ENCODE measurements at regions not wholly inside any gene's neighbourhood (a gene's known extent, or its start where the extent isn't known, plus 50 kb on each side); places are given as distances from the start of the nearest gene placed in this dataset.

- DNase-seq (ENCODE audit: insufficient read length, low spot score) (no peak), FAIRE-seq (no peak)
- TF ChIP-seq POU2F2 (IDR thresholded peaks at IDR 0.05; ENCODE audit: low read depth, low read length) = no peak
- TF ChIP-seq SPI1 (IDR thresholded peaks at IDR 0.05; ENCODE audit: low read depth, low read length) = no peak
- no peak for TF ChIP-seq POLR2A (IDR thresholded peaks at IDR 0.05; ENCODE audit: low read depth, low read length)
- no peak for TF ChIP-seq TAF1 (IDR thresholded peaks at IDR 0.05; ENCODE audit: low read depth, low read length)
- no peak for TF ChIP-seq PAX5 (IDR thresholded peaks at IDR 0.05; ENCODE audit: insufficient read depth, low read length, severe bottlenecking)
- TF ChIP-seq POLR2AphosphoS5 (IDR thresholded peaks at IDR 0.05; ENCODE audit: low read depth, low read length) = no peak
Observed at GRCh38 chr12:59077575-59078426, 157.5 kb upstream of the LRIG3 start.

- DNase-seq (ENCODE audit: insufficient read length, low spot score) (no peak), FAIRE-seq (no peak)
- TF ChIP-seq POLR2A (IDR thresholded peaks at IDR 0.05; ENCODE audit: low read depth, low read length) (no peak), TAF1 (IDR thresholded peaks at IDR 0.05; ENCODE audit: low read depth, low read length) (no peak), SPI1 (IDR thresholded peaks at IDR 0.05; ENCODE audit: low read depth, low read length) (no peak), PAX5 (IDR thresholded peaks at IDR 0.05; ENCODE audit: insufficient read depth, low read length, severe bottlenecking) (no peak), POLR2AphosphoS5 (IDR thresholded peaks at IDR 0.05; ENCODE audit: low read depth, low read length) (no peak), POU2F2 (IDR thresholded peaks at IDR 0.05; ENCODE audit: low read depth, low read length) (no peak)
Observed at GRCh38 chr12:59077153-59077552, 156.8 kb upstream of the LRIG3 start.

DNA sequence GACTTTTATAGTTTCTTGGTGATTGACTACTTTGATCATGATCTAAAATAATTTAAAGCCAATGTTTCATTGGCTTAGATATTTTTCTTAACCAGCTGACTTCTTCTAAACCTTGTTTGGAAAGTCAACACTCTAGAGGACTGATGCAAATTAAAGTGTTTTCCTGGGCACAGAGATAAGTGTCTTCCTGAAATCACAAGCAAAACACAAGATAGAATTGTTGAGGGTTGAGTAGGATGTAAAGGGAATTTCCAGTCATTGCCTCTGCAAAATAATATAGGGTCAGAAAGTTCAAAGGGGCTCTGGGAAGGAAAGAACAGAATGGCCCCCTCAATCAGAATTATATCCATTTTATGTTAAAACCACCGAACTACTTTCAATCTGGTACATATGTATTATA, 156.3 kb upstream of the LRIG3 start:
- DNase-seq (ENCODE audit: insufficient read length, low spot score) (no peak), FAIRE-seq (no peak)
- TF ChIP-seq SPI1 (IDR thresholded peaks at IDR 0.05; ENCODE audit: low read depth, low read length) (no peak), POLR2A (IDR thresholded peaks at IDR 0.05; ENCODE audit: low read depth, low read length) (no peak), POU2F2 (IDR thresholded peaks at IDR 0.05; ENCODE audit: low read depth, low read length) (no peak), PAX5 (IDR thresholded peaks at IDR 0.05; ENCODE audit: insufficient read depth, low read length, severe bottlenecking) (no peak), POLR2AphosphoS5 (IDR thresholded peaks at IDR 0.05; ENCODE audit: low read depth, low read length) (no peak), TAF1 (IDR thresholded peaks at IDR 0.05; ENCODE audit: low read depth, low read length) (no peak)

DNA sequence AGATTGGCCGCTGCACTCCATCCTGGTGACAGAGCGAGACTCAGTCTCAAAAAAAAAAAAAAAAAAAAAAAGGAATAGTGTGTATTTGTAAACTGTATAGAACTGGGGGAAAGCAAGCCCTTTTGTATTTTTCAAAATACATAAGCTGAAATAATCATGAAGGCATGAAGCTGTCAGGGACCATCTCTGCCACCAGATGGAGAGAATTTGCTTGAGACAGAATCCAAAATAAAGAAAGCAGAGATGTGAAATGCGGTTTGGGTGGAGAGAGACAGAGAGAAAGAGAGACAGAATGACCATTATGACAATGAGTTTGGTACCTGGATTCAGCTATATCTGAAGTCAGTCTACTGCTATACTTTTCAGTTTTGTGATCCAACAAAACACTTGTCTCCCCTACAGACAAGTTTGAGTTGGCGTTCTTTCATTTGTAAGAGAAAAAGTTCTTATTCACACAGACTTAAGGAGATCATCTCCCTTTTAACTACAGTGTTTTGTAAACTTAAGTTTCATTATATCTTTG, 155.7 kb upstream of the LRIG3 start:
- TF ChIP-seq PAX5 (IDR thresholded peaks at IDR 0.05; ENCODE audit: insufficient read depth, low read length, severe bottlenecking) (no peak), TAF1 (IDR thresholded peaks at IDR 0.05; ENCODE audit: low read depth, low read length) (no peak), POU2F2 (IDR thresholded peaks at IDR 0.05; ENCODE audit: low read depth, low read length) (no peak), POLR2A (IDR thresholded peaks at IDR 0.05; ENCODE audit: low read depth, low read length) (no peak), POLR2AphosphoS5 (IDR thresholded peaks at IDR 0.05; ENCODE audit: low read depth, low read length) (no peak), SPI1 (IDR thresholded peaks at IDR 0.05; ENCODE audit: low read depth, low read length) (no peak)
- DNase-seq (ENCODE audit: insufficient read length, low spot score) = no peak
- no peak for FAIRE-seq

DNA sequence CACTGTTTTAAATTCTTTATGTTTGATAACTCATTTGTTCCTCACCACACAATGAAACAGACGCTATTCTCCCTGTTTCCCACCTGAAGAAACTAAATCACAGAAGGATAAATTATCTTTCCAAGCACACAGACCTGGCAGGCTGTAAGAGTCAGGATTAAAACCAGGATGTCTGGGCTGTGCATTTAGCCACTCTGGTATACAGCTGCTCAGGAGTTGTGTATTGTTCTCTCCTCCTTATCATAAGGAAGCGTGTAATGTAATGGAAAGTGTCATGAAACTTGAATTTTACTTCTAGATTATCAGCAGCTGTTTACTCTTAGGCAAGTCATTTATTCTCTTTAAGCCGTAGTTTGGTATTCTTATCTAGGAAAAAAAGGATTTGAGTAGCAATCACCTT, 154.8 kb upstream of the LRIG3 start:
- FAIRE-seq (no peak), DNase-seq (ENCODE audit: insufficient read length, low spot score) (no peak)

GRCh38 chr12:59070322-59070933, 150.1 kb upstream of the LRIG3 start:
- FAIRE-seq (no peak), DNase-seq (ENCODE audit: insufficient read length, low spot score) (no peak)
- TF ChIP-seq PAX5 (IDR thresholded peaks at IDR 0.05; ENCODE audit: insufficient read depth, low read length, severe bottlenecking) (no peak), POLR2AphosphoS5 (IDR thresholded peaks at IDR 0.05; ENCODE audit: low read depth, low read length) (no peak), TAF1 (IDR thresholded peaks at IDR 0.05; ENCODE audit: low read depth, low read length) (no peak), POU2F2 (IDR thresholded peaks at IDR 0.05; ENCODE audit: low read depth, low read length) (no peak), POLR2A (IDR thresholded peaks at IDR 0.05; ENCODE audit: low read depth, low read length) (no peak), SPI1 (IDR thresholded peaks at IDR 0.05; ENCODE audit: low read depth, low read length) (no peak)

More for the DNA sequence above, 154.8 kb upstream of the LRIG3 start:
- TF ChIP-seq TAF1 (IDR thresholded peaks at IDR 0.05; ENCODE audit: low read depth, low read length) = no peak
- no peak for TF ChIP-seq POU2F2 (IDR thresholded peaks at IDR 0.05; ENCODE audit: low read depth, low read length)
- TF ChIP-seq PAX5 (IDR thresholded peaks at IDR 0.05; ENCODE audit: insufficient read depth, low read length, severe bottlenecking) = no peak
- TF ChIP-seq POLR2AphosphoS5 (IDR thresholded peaks at IDR 0.05; ENCODE audit: low read depth, low read length) = no peak
- TF ChIP-seq POLR2A (IDR thresholded peaks at IDR 0.05; ENCODE audit: low read depth, low read length) = no peak
- TF ChIP-seq SPI1 (IDR thresholded peaks at IDR 0.05; ENCODE audit: low read depth, low read length) = no peak

- TF ChIP-seq POU2F2 (IDR thresholded peaks at IDR 0.05; ENCODE audit: low read depth, low read length) (no peak), POLR2A (IDR thresholded peaks at IDR 0.05; ENCODE audit: low read depth, low read length) (no peak), SPI1 (IDR thresholded peaks at IDR 0.05; ENCODE audit: low read depth, low read length) (no peak), PAX5 (IDR thresholded peaks at IDR 0.05; ENCODE audit: insufficient read depth, low read length, severe bottlenecking) (no peak), POLR2AphosphoS5 (IDR thresholded peaks at IDR 0.05; ENCODE audit: low read depth, low read length) (no peak), TAF1 (IDR thresholded peaks at IDR 0.05; ENCODE audit: low read depth, low read length) (no peak)
- FAIRE-seq (no peak), DNase-seq (ENCODE audit: insufficient read length, low spot score) (no peak)
Observed at GRCh38 chr12:59069516-59069915, 149.2 kb upstream of the LRIG3 start.

DNA sequence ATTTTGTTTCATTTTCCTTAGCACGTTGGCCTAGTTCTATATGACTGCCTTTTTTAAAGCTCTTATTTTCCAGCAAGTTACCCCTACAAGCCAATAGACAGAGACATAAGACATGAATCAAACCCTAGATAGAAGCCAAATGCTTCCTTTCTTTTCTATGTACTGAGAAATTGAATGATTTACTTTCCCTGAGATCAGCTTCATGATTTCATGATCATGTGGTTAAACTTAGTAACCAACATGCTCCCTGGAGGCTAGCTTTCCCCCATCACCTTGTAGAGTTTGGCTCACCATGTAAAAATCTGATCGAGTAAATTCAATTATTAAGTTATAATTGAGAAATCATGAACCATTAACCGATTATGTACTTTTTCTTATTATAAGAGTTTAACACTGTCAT, 148.1 kb upstream of the LRIG3 start:
- TF ChIP-seq PAX5 (IDR thresholded peaks at IDR 0.05; ENCODE audit: insufficient read depth, low read length, severe bottlenecking) = no peak
- no peak for TF ChIP-seq POLR2A (IDR thresholded peaks at IDR 0.05; ENCODE audit: low read depth, low read length)
- no peak for TF ChIP-seq POLR2AphosphoS5 (IDR thresholded peaks at IDR 0.05; ENCODE audit: low read depth, low read length)
- TF ChIP-seq TAF1 (IDR thresholded peaks at IDR 0.05; ENCODE audit: low read depth, low read length) = no peak
- no peak for TF ChIP-seq SPI1 (IDR thresholded peaks at IDR 0.05; ENCODE audit: low read depth, low read length)
- TF ChIP-seq POU2F2 (IDR thresholded peaks at IDR 0.05; ENCODE audit: low read depth, low read length) = no peak
- no peak for DNase-seq (ENCODE audit: insufficient read length, low spot score)
- FAIRE-seq = no peak

GRCh38 chr12:59067083-59067482, 146.8 kb upstream of the LRIG3 start:
- TF ChIP-seq PAX5 (IDR thresholded peaks at IDR 0.05; ENCODE audit: insufficient read depth, low read length, severe bottlenecking) (no peak), SPI1 (IDR thresholded peaks at IDR 0.05; ENCODE audit: low read depth, low read length) (no peak), POLR2A (IDR thresholded peaks at IDR 0.05; ENCODE audit: low read depth, low read length) (no peak), TAF1 (IDR thresholded peaks at IDR 0.05; ENCODE audit: low read depth, low read length) (no peak), POU2F2 (IDR thresholded peaks at IDR 0.05; ENCODE audit: low read depth, low read length) (no peak), POLR2AphosphoS5 (IDR thresholded peaks at IDR 0.05; ENCODE audit: low read depth, low read length) (no peak)
- DNase-seq (ENCODE audit: insufficient read length, low spot score) (no peak), FAIRE-seq (no peak)
